Small intestine (tissue), 7 donors: ENCODE measurements at regions not wholly inside any gene's neighbourhood (a gene's known extent, or its start where the extent isn't known, plus 50 kb on each side); places are given as distances from the start of the nearest gene placed in this dataset.

Experiments used
- DNase-seq, 2 donors: peaks; one replicate each; pipeline versions ENCODE4 v3.0.0 to v3.0.0-alpha.2; 2013
- FAIRE-seq: peaks from 2 replicates; lab custom pipeline; 2012; peaks lifted over from hg19 to GRCh38; lab: Jason Lieb, UNC
- H3K27ac ChIP-seq, 3 donors: one replicate each; pipeline ENCODE4 v1.5.1; 2013; ENCODE audit warnings: low read length in 2 of 3, mild to moderate bottlenecking in 2 of 3, control low read depth in 1 of 3, inconsistent platforms in 1 of 3, low read depth in 1 of 3, moderate library complexity in 1 of 3
- H3K27me3 ChIP-seq, 3 donors: one replicate each; pipeline ENCODE4 v1.6.1; 2013; ENCODE audit warnings: low read length in 3 of 3, inconsistent platforms in 1 of 3; ENCODE audit not compliant: control insufficient read depth in 3 of 3, insufficient read depth in 3 of 3
- H3K36me3 ChIP-seq, 3 donors: one replicate each; pipeline ENCODE4 v1.6.1; 2013; ENCODE audit warnings: low read length in 3 of 3, inconsistent platforms in 1 of 3, low read depth in 1 of 3, mild to moderate bottlenecking in 1 of 3, moderate library complexity in 1 of 3; ENCODE audit not compliant: control insufficient read depth in 3 of 3, insufficient read depth in 2 of 3
- H3K4me1 ChIP-seq, 3 donors: one replicate each; pipeline ENCODE4 v1.6.1; 2013; ENCODE audit warnings: low read length in 2 of 3, inconsistent platforms in 1 of 3, low read depth in 1 of 3, mild to moderate bottlenecking in 1 of 3, moderate library complexity in 1 of 3; ENCODE audit not compliant: control insufficient read depth in 3 of 3, insufficient read depth in 2 of 3
- H3K4me3 ChIP-seq, 3 donors: one replicate each; pipeline ENCODE4 v1.5.1; 2013; ENCODE audit warnings: low read length in 3 of 3, control low read depth in 1 of 3, inconsistent platforms in 1 of 3, low read depth in 1 of 3, mild to moderate bottlenecking in 1 of 3, moderate library complexity in 1 of 3
- H3K9me3 ChIP-seq, 2 donors: one replicate each; pipeline ENCODE4 v1.6.1; 2013; ENCODE audit warnings: low read depth in 1 of 2, low read length in 1 of 2; ENCODE audit not compliant: control insufficient read depth in 2 of 2, insufficient read depth in 1 of 2
- WGBS, 3 donors: extraction: QIAGEN DNeasy Blood & Tissue Kit; methylation state at CpG; one replicate each; pipeline ENCODE4 v1.1.7; 2013; 5-methylcytosine and 5-hydroxymethylcytosine counted together
- donor health status: healthy with polysubstance abuse.
- donor health status: control.
- donor health status: control.
- donor health status: Bipolar disorder and iron deficiency.
- donor health status: healthy.

DNA sequence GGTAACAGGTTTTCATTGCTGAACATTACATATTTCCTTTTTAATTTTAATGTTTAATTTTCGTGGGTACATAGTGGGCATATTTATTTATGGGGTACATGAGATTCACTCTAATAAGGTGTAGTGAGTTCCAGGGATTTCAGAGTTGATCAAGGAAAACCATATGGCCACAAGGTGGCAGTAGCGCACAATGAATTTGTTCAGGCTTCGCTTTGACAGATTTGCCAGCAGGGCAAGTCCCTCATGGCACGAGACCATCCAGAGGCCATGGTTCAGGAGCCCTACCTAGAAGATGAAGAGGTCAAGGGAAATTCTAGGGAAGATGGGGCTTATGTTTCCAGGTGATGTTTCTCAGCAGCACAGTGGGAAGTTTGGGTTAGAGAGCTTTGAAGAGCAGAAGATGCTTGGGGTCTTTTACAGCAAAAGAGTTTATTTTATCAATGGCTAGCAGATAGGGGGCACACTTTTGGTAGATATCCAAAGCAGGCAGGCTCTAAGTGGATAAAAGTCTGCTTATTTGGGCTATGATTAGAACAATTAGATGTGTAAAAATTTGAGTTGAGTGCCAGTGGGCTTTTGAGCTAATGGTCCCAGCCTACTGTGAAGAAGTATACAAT, 1004.4 kb downstream of the AACS start:
- Histone ChIP-seq H3K27ac (no peak overlapping the region), H3K4me1 (no peaks in the 10 kb centered on the region), H3K36me3 (no peaks in the 10 kb centered on the region), H3K4me3 (no peak overlapping the region), H3K27me3 (no peaks in the 10 kb centered on the region), H3K9me3 (peaks cover 0 to 30% of the 10 kb centered on the region in 2 donors)
- WGBS, 3 donors = 23 to 32% (median 25%) methylated on average over 4 of the region's 4 CpGs
- peak; percentile 18 to 44 for DNase-seq
- FAIRE-seq = no peak

DNA sequence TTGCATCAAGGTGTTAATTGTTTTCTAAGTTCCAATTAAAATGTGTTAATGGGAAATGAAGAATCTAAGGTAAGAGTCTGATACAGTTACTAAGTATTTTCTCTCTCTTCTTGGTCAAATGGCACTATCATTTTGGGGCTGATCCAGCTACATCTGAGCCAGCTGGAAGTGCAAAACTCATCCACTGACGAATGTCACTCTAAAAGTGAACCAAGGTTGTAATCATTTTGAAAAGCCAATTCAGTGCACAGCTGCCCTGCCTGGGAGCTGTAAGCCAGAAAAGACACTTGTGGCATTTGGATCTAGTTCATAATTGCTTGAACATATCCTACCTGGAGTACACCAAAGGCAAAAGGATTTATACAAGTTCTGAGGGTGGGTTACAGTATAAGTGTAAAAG, 1011.3 kb downstream of the AACS start:
- FAIRE-seq = no peak
- Histone ChIP-seq H3K27ac (no peak overlapping the region), H3K4me3 (no peak overlapping the region), H3K36me3 (no peaks in the 10 kb centered on the region), H3K27me3 (no peaks in the 10 kb centered on the region), H3K4me1 (no peaks in the 10 kb centered on the region), H3K9me3 (peaks cover 2 to 10% of the 10 kb centered on the region in 2 donors)
- 55 to 68% (median 59%) methylated on average over 1 of the region's 1 CpG for WGBS, 3 donors
- DNase-seq = no peak

DNA sequence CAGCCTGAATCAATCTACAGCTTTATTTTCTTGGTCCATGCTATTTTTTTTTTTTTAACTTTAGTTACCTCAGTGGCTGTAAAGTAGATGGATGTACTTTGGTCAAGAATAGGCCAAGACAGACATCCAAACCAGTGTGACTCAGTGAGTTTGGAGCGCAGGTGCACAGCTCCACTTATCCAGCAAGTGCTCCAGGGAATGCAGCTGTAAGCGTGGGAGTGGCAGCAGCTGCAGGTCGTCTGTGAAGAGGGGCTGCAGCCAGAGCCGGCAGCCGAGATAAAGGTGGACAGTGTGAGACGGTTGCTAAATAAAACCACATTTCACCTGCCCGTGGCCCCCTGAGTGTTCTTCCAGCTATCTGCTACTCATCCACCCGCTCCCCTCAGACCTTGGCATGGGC, 1018.7 kb downstream of the AACS start:
- 84 to 86% (median 84%) methylated on average over 8 of the region's 8 CpGs for WGBS, 3 donors
- DNase-seq (no peak), FAIRE-seq (no peak)
- Histone ChIP-seq H3K4me3 (no peak overlapping the region), H3K27ac (no peak overlapping the region), H3K9me3 (peaks cover 0 to 2% of the 10 kb centered on the region in 2 donors), H3K36me3 (no peaks in the 10 kb centered on the region), H3K27me3 (no peaks in the 10 kb centered on the region), H3K4me1 (no peaks in the 10 kb centered on the region)

DNA sequence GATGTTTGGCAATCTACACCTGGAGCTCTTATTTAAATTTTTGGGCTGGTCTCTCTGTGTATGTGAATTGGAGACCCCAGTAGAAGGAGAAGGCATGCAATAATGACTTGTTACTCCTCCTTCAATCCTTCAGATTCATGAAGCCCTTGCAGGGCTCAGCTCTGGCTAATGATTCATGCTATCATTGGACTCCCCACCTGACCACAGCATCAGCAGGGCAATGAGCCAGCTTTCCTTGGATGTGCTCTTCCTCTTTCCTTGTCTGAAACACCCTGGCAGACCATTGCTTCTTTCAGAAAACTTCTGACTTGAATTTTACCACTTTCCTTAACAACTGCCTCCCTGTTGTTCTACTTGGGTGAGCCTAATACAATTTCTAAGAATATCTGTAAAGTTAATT, 1019.2 kb downstream of the AACS start:
- Histone ChIP-seq H3K9me3 (peaks cover 0 to 2% of the 10 kb centered on the region in 2 donors), H3K4me1 (no peaks in the 10 kb centered on the region), H3K27me3 (no peaks in the 10 kb centered on the region), H3K4me3 (no peak overlapping the region), H3K36me3 (no peaks in the 10 kb centered on the region), H3K27ac (no peak overlapping the region)
- no peak for FAIRE-seq
- no peak for DNase-seq

DNA sequence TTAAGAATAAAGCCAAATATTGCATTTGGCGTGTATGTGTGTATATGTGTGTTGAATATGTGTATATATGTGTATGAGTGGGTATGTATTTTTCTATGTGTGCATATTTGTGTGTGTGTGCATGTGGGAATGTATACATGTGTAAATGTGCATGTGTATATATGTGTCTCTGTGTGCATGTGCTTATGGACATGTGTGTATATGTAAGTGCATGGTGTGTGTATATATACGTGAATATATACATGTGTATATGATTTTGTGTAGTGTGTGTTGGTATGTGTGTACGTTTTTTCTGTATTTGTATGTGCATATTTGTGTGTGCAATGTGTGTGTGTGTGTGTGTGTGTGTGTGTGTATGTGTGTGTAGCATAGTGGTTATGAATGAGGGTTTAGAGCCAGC, 1021.0 kb downstream of the AACS start:
- Histone ChIP-seq H3K9me3 (peaks cover 0 to 8% of the 10 kb centered on the region in 2 donors), H3K4me3 (no peak overlapping the region), H3K36me3 (no peaks in the 10 kb centered on the region), H3K27me3 (no peaks in the 10 kb centered on the region), H3K27ac (no peak overlapping the region), H3K4me1 (no peaks in the 10 kb centered on the region)
- DNase-seq (no peak), FAIRE-seq (no peak)
- 16 to 65% (median 51%) methylated on average over 3 of the region's 3 CpGs for WGBS, 3 donors

DNA sequence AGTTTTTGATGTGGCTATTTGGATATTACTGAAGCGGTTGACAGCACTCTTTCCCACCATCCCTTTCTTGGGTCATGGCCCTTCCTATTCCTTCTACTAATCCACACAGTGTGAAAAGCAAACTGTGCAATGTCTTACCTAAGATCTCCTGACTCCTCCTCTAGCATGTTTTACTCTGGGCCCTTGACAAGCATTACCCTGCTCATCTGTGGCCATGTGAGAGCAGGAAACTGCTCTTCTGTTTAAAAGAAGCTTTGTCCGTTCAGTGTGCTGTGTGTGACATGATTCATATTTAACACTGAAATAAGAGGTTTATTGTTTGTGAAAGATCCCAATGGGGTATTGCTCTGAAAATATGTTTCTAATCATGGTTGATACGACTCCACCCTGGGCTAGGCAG, 1022.5 kb downstream of the AACS start:
- Histone ChIP-seq H3K27me3 (no peaks in the 10 kb centered on the region), H3K4me1 (no peaks in the 10 kb centered on the region), H3K27ac (no peak overlapping the region), H3K36me3 (no peaks in the 10 kb centered on the region), H3K4me3 (no peak overlapping the region), H3K9me3 (peaks cover 0 to 12% of the 10 kb centered on the region in 2 donors)
- DNase-seq (no peak), FAIRE-seq (no peak)
- 62 to 75% (median 75%) methylated on average over 3 of the region's 3 CpGs for WGBS, 3 donors

DNA sequence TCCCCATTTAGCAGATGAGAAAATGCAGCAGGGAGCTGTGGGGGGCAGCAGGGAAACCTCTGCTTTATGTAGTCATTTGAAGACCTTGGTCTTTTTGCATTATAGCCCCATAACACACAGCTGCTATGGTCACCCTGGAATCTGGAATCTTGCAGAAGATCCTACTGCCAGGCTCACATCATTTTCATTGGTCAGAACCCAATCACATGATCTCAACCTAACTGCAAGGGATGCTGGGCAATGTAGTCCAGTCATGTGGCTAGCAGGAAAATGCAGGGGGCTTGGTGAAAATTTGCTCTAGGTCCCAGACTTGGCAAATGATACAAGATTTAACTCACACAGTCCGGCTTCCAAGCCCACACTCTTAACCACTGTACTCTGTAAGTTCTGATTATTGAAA, 1028.7 kb downstream of the AACS start:
- Histone ChIP-seq H3K9me3 (peaks cover 0 to 12% of the 10 kb centered on the region in 2 donors), H3K27me3 (no peaks in the 10 kb centered on the region), H3K4me1 (no peaks in the 10 kb centered on the region), H3K36me3 (no peaks in the 10 kb centered on the region), H3K27ac (no peak overlapping the region), H3K4me3 (no peak overlapping the region)
- DNase-seq (no peak), FAIRE-seq (no peak)
- 80 to 81% (median 80%) methylated on average over 1 of the region's 1 CpG for WGBS, 3 donors

DNA sequence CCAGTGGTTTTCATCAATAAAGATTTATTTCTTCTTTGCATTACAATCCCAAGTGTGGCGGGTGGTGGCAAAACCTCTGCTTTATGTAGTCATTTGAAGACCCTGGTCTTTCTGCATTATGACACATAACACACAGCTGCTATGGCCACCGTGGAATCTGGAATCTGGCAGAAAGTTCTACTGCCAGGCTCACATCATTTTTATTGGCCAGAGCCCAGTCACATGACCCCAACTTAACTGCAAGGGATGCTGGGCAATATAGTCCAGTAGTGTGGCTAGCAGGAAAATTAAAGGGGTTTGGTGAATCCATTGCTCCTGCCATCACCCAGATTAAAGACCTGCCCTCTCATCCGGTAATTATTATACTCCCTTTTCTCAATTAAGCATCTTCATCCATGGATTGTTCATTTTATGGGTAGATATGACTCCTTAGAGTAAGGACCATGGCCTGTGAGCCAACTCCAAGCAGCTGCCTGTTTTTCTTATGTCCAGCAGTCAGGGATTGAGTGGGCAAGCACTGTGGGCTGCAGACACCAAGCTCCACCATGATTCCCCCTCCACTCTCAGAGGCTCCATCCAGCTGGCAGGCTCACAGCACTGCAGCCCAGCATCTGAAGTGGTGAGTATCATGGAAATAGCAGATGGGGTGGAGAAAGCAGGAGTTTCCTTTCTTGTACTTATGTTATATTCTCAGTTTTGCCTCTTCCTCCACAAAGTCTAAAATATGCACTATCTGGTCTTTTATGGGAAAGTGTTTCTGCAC, 1030.7 kb downstream of the AACS start:
- H3K9me3 ChIP-seq = peaks cover 0 to 5% of the 10 kb centered on the region in 2 donors
- WGBS, 3 donors = 74 to 83% (median 75%) methylated on average over 3 of the region's 3 CpGs
- FAIRE-seq = no peak
- H3K4me3 ChIP-seq = no peak overlapping the region
- no peaks in the 10 kb centered on the region for H3K27me3 ChIP-seq
- no peaks in the 10 kb centered on the region for H3K4me1 ChIP-seq
- no peaks in the 10 kb centered on the region for H3K36me3 ChIP-seq
- H3K27ac ChIP-seq = no peak overlapping the region
- no peak for DNase-seq
